Natural killer cell (primary cell): ENCODE measurements at regions not wholly inside any gene's neighbourhood (a gene's known extent, or its start where the extent isn't known, plus 50 kb on each side); places are given as distances from the start of the nearest gene placed in this dataset.

Experiments used
- ATAC-seq, 3 donors: fragments of 150-1000 bp in 2 of 3; fragments of 200-7000 bp in 1 of 3; cut with Tn5 transposase; 1 replicate in 1 of 3; 2 replicates in 2 of 3; pipeline ENCODE4 v1.10.0; 2021; ENCODE audit warnings: mild to moderate bottlenecking in 2 of 3, moderate library complexity in 2 of 3
- DNase-seq, 2 donors: peaks; one replicate each; pipeline versions ENCODE4 v3.0.0 to v3.0.0-alpha.2; 2013 to 2021; ENCODE audit warnings: mixed read lengths in 1 of 2
- H3K27ac ChIP-seq: one replicate; pipeline ENCODE4 v1.5.1; 2013; ENCODE audit warnings: mild to moderate bottlenecking, low read length
- H3K27me3 ChIP-seq: one replicate; pipeline ENCODE4 v1.6.1; 2013; ENCODE audit warnings: low read length; ENCODE audit not compliant: control insufficient read depth, insufficient read depth
- H3K36me3 ChIP-seq: one replicate; pipeline ENCODE4 v1.6.1; 2013; ENCODE audit warnings: low read length; ENCODE audit not compliant: control insufficient read depth, insufficient read depth
- H3K4me1 ChIP-seq: one replicate; pipeline ENCODE4 v1.6.1; 2013; ENCODE audit warnings: low read length; ENCODE audit not compliant: control insufficient read depth, insufficient read depth
- H3K4me3 ChIP-seq: one replicate; pipeline ENCODE4 v1.5.1; 2013; ENCODE audit warnings: low read length
- H3K9me3 ChIP-seq: one replicate; pipeline ENCODE4 v1.6.1; 2013; ENCODE audit warnings: low read length; ENCODE audit not compliant: control insufficient read depth, insufficient read depth
- H3K27ac Mint-ChIP-seq, 2 donors: one replicate each; pipeline ENCODE4 v1.8.0; 2022; ENCODE audit warnings: mild to moderate bottlenecking in 2 of 2, mixed read lengths in 2 of 2, moderate library complexity in 1 of 2
- H3K27me3 Mint-ChIP-seq, 2 donors: one replicate each; pipeline ENCODE4 v1.8.0; 2022; ENCODE audit warnings: low read depth in 2 of 2, mixed read lengths in 2 of 2
- H3K36me3 Mint-ChIP-seq: one replicate; pipeline ENCODE4 v1.8.0; 2022; ENCODE audit warnings: mixed read lengths
- H3K4me1 Mint-ChIP-seq, 2 donors: one replicate each; pipeline ENCODE4 v1.8.0; 2022; ENCODE audit warnings: mixed read lengths in 2 of 2
- H3K4me3 Mint-ChIP-seq: one replicate; pipeline ENCODE4 v1.8.0; 2022; ENCODE audit warnings: mild to moderate bottlenecking, moderate library complexity, mixed read lengths
- H3K9me3 Mint-ChIP-seq, 2 donors: one replicate each; pipeline ENCODE4 v1.8.0; 2022; ENCODE audit warnings: mixed read lengths in 2 of 2
- CTCF ChIP-seq: fragments of 200-600 bp; IDR thresholded peaks from one replicate; pipeline ENCODE4 v1.8.0; 2022; ENCODE audit warnings: antibody characterized with exemption
- WGBS: methylation state at CpG from one replicate; pipeline ENCODE4 v1.1.7; 2013; ENCODE audit warnings: missing lambda C conversion rate; ENCODE audit not compliant: insufficient coverage; 5-methylcytosine and 5-hydroxymethylcytosine counted together
- intact Hi-C: fragments of 100-400 bp; cut with micrococcal nuclease; formaldehyde crosslinking; loops from one replicate; pipeline ENCODE4 v1.14.2; 2022

GRCh38 chr2:226445216-226445861 is 354.3 kb downstream of the IRS1 start:
- Histone ChIP-seq H3K9me3 (no peaks in the 10 kb centered on the region), H3K27me3 (no peaks in the 10 kb centered on the region), H3K4me3 (no peak overlapping the region), H3K4me1 (no peaks in the 10 kb centered on the region), H3K36me3 (no peaks in the 10 kb centered on the region), H3K27ac (no peak overlapping the region)
- no peaks in the 10 kb centered on the region for H3K36me3 Mint-ChIP-seq
- H3K27ac Mint-ChIP-seq = no peak overlapping the region
- H3K9me3 Mint-ChIP-seq = peaks cover 2 to 7% of the 10 kb centered on the region in 2 donors
- H3K27me3 Mint-ChIP-seq = no peaks in the 10 kb centered on the region
- intact Hi-C loops = no loop called here
- no peak overlapping the region for H3K4me3 Mint-ChIP-seq
- ATAC-seq (no peak), DNase-seq (no peak)
- WGBS = 87% methylated on average over 3 of the region's 5 CpGs
- no peak for TF ChIP-seq CTCF
- no peaks in the 10 kb centered on the region for H3K4me1 Mint-ChIP-seq

- no peaks in the 10 kb centered on the region for H3K36me3 ChIP-seq
- no peak for TF ChIP-seq CTCF
- H3K36me3 Mint-ChIP-seq = no peaks in the 10 kb centered on the region
These were observed 356.5 kb downstream of the IRS1 start for GRCh38 chr2:226443112-226443511.

GRCh38 chr2:226440127-226440918 is 359.3 kb downstream of the IRS1 start:
- Mint-ChIP-seq H3K4me3 (no peak overlapping the region), H3K36me3 (no peaks in the 10 kb centered on the region), H3K27me3 (no peaks in the 10 kb centered on the region), H3K27ac (no peak overlapping the region), H3K9me3 (peaks cover 6 to 13% of the 10 kb centered on the region in 2 donors), H3K4me1 (no peaks in the 10 kb centered on the region)
- Histone ChIP-seq H3K36me3 (no peaks in the 10 kb centered on the region), H3K27me3 (no peaks in the 10 kb centered on the region), H3K4me3 (no peak overlapping the region), H3K4me1 (no peaks in the 10 kb centered on the region), H3K9me3 (no peaks in the 10 kb centered on the region), H3K27ac (no peak overlapping the region)
- intact Hi-C loops = no loop called here
- no peak for DNase-seq
- 90% methylated on average over 1 of the region's 3 CpGs for WGBS
- TF ChIP-seq CTCF = no peak
- ATAC-seq = no peak

More at GRCh38 chr2:226443112-226443511, 356.5 kb downstream of the IRS1 start:
- WGBS = 85% methylated on average over 4 of the region's 5 CpGs
- H3K9me3 Mint-ChIP-seq = peaks cover 2 to 11% of the 10 kb centered on the region in 2 donors
- H3K4me3 Mint-ChIP-seq = no peak overlapping the region
- no peak overlapping the region for H3K27ac Mint-ChIP-seq
- ATAC-seq = no peak
- H3K4me1 Mint-ChIP-seq = no peaks in the 10 kb centered on the region
- DNase-seq = no peak
- Histone ChIP-seq H3K9me3 (no peaks in the 10 kb centered on the region), H3K27me3 (no peaks in the 10 kb centered on the region), H3K4me1 (no peaks in the 10 kb centered on the region), H3K4me3 (no peak overlapping the region), H3K27ac (no peak overlapping the region)
- H3K27me3 Mint-ChIP-seq = no peaks in the 10 kb centered on the region
- intact Hi-C loops = no loop called here
